Psoas muscle (tissue), 7 donors: ENCODE measurements at regions not wholly inside any gene's neighbourhood (a gene's known extent, or its start where the extent isn't known, plus 50 kb on each side); places are given as distances from the start of the nearest gene placed in this dataset.

ENCODE experiments used
- ATAC-seq, 4 donors: fragments of 200-7000 bp; cut with Tn5 transposase; one replicate each; pipeline ENCODE4 v1.9.1; 2020; ENCODE audit warnings: moderate library complexity in 3 of 4, mild to moderate bottlenecking in 2 of 4
- DNase-seq, 2 donors: peaks; one replicate each; pipeline ENCODE4 v3.0.0-alpha.2; 2020
- H3K27ac ChIP-seq: fragments of 200-600 bp; one replicate; pipeline ENCODE4 v1.8.0; 2022
- H3K27me3 ChIP-seq, 3 donors: fragments of 200-600 bp in 1 of 3; one replicate each; pipeline versions ENCODE4 v1.6.1 to v1.8.0; 2013 to 2022; ENCODE audit warnings: low read length in 2 of 3, mild to moderate bottlenecking in 2 of 3, moderate library complexity in 1 of 3; ENCODE audit not compliant: insufficient read depth in 3 of 3
- H3K36me3 ChIP-seq, 2 donors: fragments of 200-600 bp in 1 of 2; one replicate each; pipeline versions ENCODE4 v1.6.1 to v1.8.0; 2013 to 2022; ENCODE audit warnings: low read depth in 1 of 2, mild to moderate bottlenecking in 1 of 2, moderate library complexity in 1 of 2; ENCODE audit not compliant: insufficient read depth in 1 of 2
- H3K4me1 ChIP-seq: fragments of 200-600 bp; one replicate; pipeline ENCODE4 v1.8.0; 2022
- H3K4me3 ChIP-seq: fragments of 200-600 bp; one replicate; pipeline ENCODE4 v1.8.0; 2022; ENCODE audit warnings: mild to moderate bottlenecking
- H3K9me3 ChIP-seq: fragments of 200-600 bp; one replicate; pipeline ENCODE4 v1.8.0; 2022
- CTCF ChIP-seq: fragments of 200-600 bp; IDR thresholded peaks from one replicate; pipeline ENCODE4 v1.8.0; 2022; ENCODE audit warnings: antibody characterized with exemption
- WGBS, 3 donors: extraction: QIAGEN DNeasy Blood & Tissue Kit; methylation state at CpG; one replicate each; pipeline versions ENCODE4 v1.1.6 to v1.1.7; 2013; 5-methylcytosine and 5-hydroxymethylcytosine counted together
- intact Hi-C, 2 donors: fragments of 100-400 bp; cut with DNase I; formaldehyde crosslinking; loops; one replicate each; pipeline versions ENCODE4 v1.11.0 to v1.14.2; 2022
- donor health status: healthy with polysubstance abuse.
- donor health status: DM: no; HTN: no; CAD: no; lungs with moderate emphysema.
- donor health status: Bipolar disorder and iron deficiency.
- donor health status: healthy.
- donor health status: DM: yes; HTN: yes; CAD: no.
- donor health status: DM: no; HTN: no; CAD: no.
- donor health status: DM: yes; HTN: yes; CAD: no.

GRCh38 chr1:17935230-17935629 is 172.4 kb upstream of the IGSF21 start:
- no peak for ATAC-seq
- H3K4me3 ChIP-seq = no peak overlapping the region
- no peaks in the 10 kb centered on the region for H3K36me3 ChIP-seq
- H3K27ac ChIP-seq = no peak overlapping the region
- intact Hi-C loops = no loop called here
- peaks cover 0 to 27% (median 5%) of the 10 kb centered on the region in 3 donors for H3K27me3 ChIP-seq
- TF ChIP-seq CTCF = no peak
- H3K9me3 ChIP-seq = no peaks in the 10 kb centered on the region
- no peak for DNase-seq
- no peaks in the 10 kb centered on the region for H3K4me1 ChIP-seq
- 85 to 87% (median 87%) methylated on average over 6 of the region's 6 CpGs for WGBS, 3 donors

GRCh38 chr1:17941431-17942189 is 166.0 kb upstream of the IGSF21 start:
- Histone ChIP-seq H3K4me1 (no peaks in the 10 kb centered on the region), H3K36me3 (no peaks in the 10 kb centered on the region), H3K27me3 (peaks cover 0 to 12% (median 0%) of the 10 kb centered on the region in 3 donors), H3K27ac (no peak overlapping the region), H3K4me3 (no peak overlapping the region), H3K9me3 (no peaks in the 10 kb centered on the region)
- intact Hi-C loops = no loop called here
- WGBS, 3 donors = 41 to 61% (median 60%) methylated on average over 6 of the region's 6 CpGs
- ATAC-seq = no peak
- no peak for DNase-seq
- no peak for TF ChIP-seq CTCF

- 75 to 91% (median 85%) methylated on average over 2 of the region's 2 CpGs for WGBS, 3 donors
- TF ChIP-seq CTCF = no peak
These were observed 164.1 kb upstream of the IGSF21 start for GRCh38 chr1:17943506-17943905.

GRCh38 chr1:17944646-17945045 is 163.0 kb upstream of the IGSF21 start:
- intact Hi-C loops = no loop called here
- 56 to 57% (median 57%) methylated on average over 4 of the region's 4 CpGs for WGBS, 3 donors

More at GRCh38 chr1:17943506-17943905, 164.1 kb upstream of the IGSF21 start:
- no peak for DNase-seq
- ATAC-seq = no peak
- Histone ChIP-seq H3K36me3 (no peaks in the 10 kb centered on the region), H3K27me3 (peaks cover 0 to 7% (median 0%) of the 10 kb centered on the region in 3 donors), H3K4me3 (no peak overlapping the region), H3K9me3 (no peaks in the 10 kb centered on the region), H3K4me1 (no peaks in the 10 kb centered on the region), H3K27ac (no peak overlapping the region)
- intact Hi-C loops = no loop called here

More at GRCh38 chr1:17944646-17945045, 163.0 kb upstream of the IGSF21 start:
- Histone ChIP-seq H3K36me3 (no peaks in the 10 kb centered on the region), H3K27me3 (peaks cover 0 to 10% (median 0%) of the 10 kb centered on the region in 3 donors), H3K9me3 (no peaks in the 10 kb centered on the region), H3K27ac (no peak overlapping the region), H3K4me1 (no peaks in the 10 kb centered on the region), H3K4me3 (no peak overlapping the region)
- ATAC-seq (no peak), DNase-seq (no peak)
- no peak for TF ChIP-seq CTCF
